ENCODE measurements at regions not wholly inside any gene's neighbourhood (a gene's known extent, or its start where the extent isn't known, plus 50 kb on each side); places are given as distances from the start of the nearest gene placed in this dataset.
"Not testable (repeated sequence)": the region's sequence is repeated elsewhere in the genome, so short reads cannot be mapped to it uniquely, and the experiment has no call there.

GRCh38 chr1:105591681-105592080, 1464.8 kb upstream of the PRMT6 start:
- Histone ChIP-seq H4K20me1 (ENCODE audit: insufficient read depth, low read length) (no peaks in the 10 kb centered on the region), H3K9me2 (replicated peaks; ENCODE audit: insufficient read depth, low read length) (no peaks in the 10 kb centered on the region), H3K4me2 (ENCODE audit: low read depth, low read length) (no peak overlapping the region), H3K9me3 (replicated peaks; ENCODE audit: insufficient read depth, low read length) (no peaks in the 10 kb centered on the region), H3K9ac (ENCODE audit: low read length) (no peak overlapping the region), H3K79me2 (ENCODE audit: low read length) (no peaks in the 10 kb centered on the region), H3K36me3 (replicated peaks; ENCODE audit: insufficient read depth, low read length) (no peaks in the 10 kb centered on the region), H3K4me1 (ENCODE audit: low read length) (no peaks in the 10 kb centered on the region), H3K4me3 (ENCODE audit: low read length) (no peak overlapping the region), H3K27me3 (replicated peaks; ENCODE audit: insufficient read depth, low read length) (no peaks in the 10 kb centered on the region), H3K27ac (ENCODE audit: low read length) (no peak overlapping the region), H3F3A (ENCODE audit: insufficient read depth, low read length) (no peaks in the 10 kb centered on the region), H2AFZ (ENCODE audit: low read length) (no peak overlapping the region)
- TF ChIP-seq CTCF (IDR thresholded peaks at IDR 0.05; ENCODE audit: low read length) = no peak
- TF ChIP-seq EZH2 (optimal IDR thresholded peaks at IDR 0.05; ENCODE audit: low read depth, low read length) = no peak
- no peak for TF ChIP-seq EZH2phosphoT487 (IDR thresholded peaks at IDR 0.05; ENCODE audit: low read length)
- no peak for DNase-seq

GRCh38 chr1:105608713-105609112, 1447.8 kb upstream of the PRMT6 start:
- H3K4me3 ChIP-seq (ENCODE audit: low read length) = no peak overlapping the region
- no peaks in the 10 kb centered on the region for H4K20me1 ChIP-seq (ENCODE audit: insufficient read depth, low read length)
- no peak overlapping the region for H3K4me2 ChIP-seq (ENCODE audit: low read depth, low read length)
- no peaks in the 10 kb centered on the region for H3K9me3 ChIP-seq (replicated peaks; ENCODE audit: insufficient read depth, low read length)
- no peak overlapping the region for H3K27ac ChIP-seq (ENCODE audit: low read length)
- DNase-seq = peak; percentile 26
- TF ChIP-seq CTCF (IDR thresholded peaks at IDR 0.05; ENCODE audit: low read length) (no peak), EZH2 (optimal IDR thresholded peaks at IDR 0.05; ENCODE audit: low read depth, low read length) (no peak), EZH2phosphoT487 (IDR thresholded peaks at IDR 0.05; ENCODE audit: low read length) (no peak)
- no peaks in the 10 kb centered on the region for H3K79me2 ChIP-seq (ENCODE audit: low read length)
- H3K4me1 ChIP-seq (ENCODE audit: low read length) = no peaks in the 10 kb centered on the region
- no peaks in the 10 kb centered on the region for H3K36me3 ChIP-seq (replicated peaks; ENCODE audit: insufficient read depth, low read length)
- H3K9me2 ChIP-seq (replicated peaks; ENCODE audit: insufficient read depth, low read length) = no peaks in the 10 kb centered on the region
- no peaks in the 10 kb centered on the region for H3F3A ChIP-seq (ENCODE audit: insufficient read depth, low read length)
- no peaks in the 10 kb centered on the region for H3K27me3 ChIP-seq (replicated peaks; ENCODE audit: insufficient read depth, low read length)
- no peak overlapping the region for H3K9ac ChIP-seq (ENCODE audit: low read length)
- H2AFZ ChIP-seq (ENCODE audit: low read length) = no peak overlapping the region

GRCh38 chr1:105626276-105626987, 1430.0 kb upstream of the PRMT6 start:
- no peaks in the 10 kb centered on the region for H3F3A ChIP-seq (ENCODE audit: insufficient read depth, low read length)
- no peaks in the 10 kb centered on the region for H3K27me3 ChIP-seq (replicated peaks; ENCODE audit: insufficient read depth, low read length)
- H3K4me3 ChIP-seq (ENCODE audit: low read length) = no peak overlapping the region
- no peaks in the 10 kb centered on the region for H3K79me2 ChIP-seq (ENCODE audit: low read length)
- no peaks in the 10 kb centered on the region for H3K9me3 ChIP-seq (replicated peaks; ENCODE audit: insufficient read depth, low read length)
- H3K36me3 ChIP-seq (replicated peaks; ENCODE audit: insufficient read depth, low read length) = no peaks in the 10 kb centered on the region
- no peaks in the 10 kb centered on the region for H4K20me1 ChIP-seq (ENCODE audit: insufficient read depth, low read length)
- no peak overlapping the region for H3K4me2 ChIP-seq (ENCODE audit: low read depth, low read length)
- no peak overlapping the region for H3K27ac ChIP-seq (ENCODE audit: low read length)
- H3K9me2 ChIP-seq (replicated peaks; ENCODE audit: insufficient read depth, low read length) = no peaks in the 10 kb centered on the region
- no peaks in the 10 kb centered on the region for H3K4me1 ChIP-seq (ENCODE audit: low read length)
- H2AFZ ChIP-seq (ENCODE audit: low read length) = no peak overlapping the region
- H3K9ac ChIP-seq (ENCODE audit: low read length) = no peak overlapping the region
- TF ChIP-seq CTCF (IDR thresholded peaks at IDR 0.05; ENCODE audit: low read length) = no peak
- TF ChIP-seq EZH2phosphoT487 (IDR thresholded peaks at IDR 0.05; ENCODE audit: low read length) = no peak
- no peak for TF ChIP-seq EZH2 (optimal IDR thresholded peaks at IDR 0.05; ENCODE audit: low read depth, low read length)
- DNase-seq = no peak

GRCh38 chr1:105631153-105631744, 1425.2 kb upstream of the PRMT6 start:
- H3K4me2 ChIP-seq (ENCODE audit: low read depth, low read length); H3K36me3 ChIP-seq (replicated peaks; ENCODE audit: insufficient read depth, low read length); H3K9me2 ChIP-seq (replicated peaks; ENCODE audit: insufficient read depth, low read length): not testable (repeated sequence)

More at GRCh38 chr1:105631153-105631744, 1425.2 kb upstream of the PRMT6 start:
- not testable (repeated sequence) for H3K27ac ChIP-seq (ENCODE audit: low read length); DNase-seq; H3K4me1 ChIP-seq (ENCODE audit: low read length); H3K27me3 ChIP-seq (replicated peaks; ENCODE audit: insufficient read depth, low read length); H2AFZ ChIP-seq (ENCODE audit: low read length); H4K20me1 ChIP-seq (ENCODE audit: insufficient read depth, low read length); H3K4me3 ChIP-seq (ENCODE audit: low read length); H3K9me3 ChIP-seq (replicated peaks; ENCODE audit: insufficient read depth, low read length); H3K79me2 ChIP-seq (ENCODE audit: low read length); H3F3A ChIP-seq (ENCODE audit: insufficient read depth, low read length); H3K9ac ChIP-seq (ENCODE audit: low read length)

All from MM.1S (cell line).